Fibroblast of lung (primary cell): ENCODE measurements at regions not wholly inside any gene's neighbourhood (a gene's known extent, or its start where the extent isn't known, plus 50 kb on each side); places are given as distances from the start of the nearest gene placed in this dataset.

Source experiments
- DNase-seq, 2 donors: peaks; one replicate each; pipeline versions ENCODE4 v3.0.0 to v3.0.0-alpha.2; 2010; ENCODE audit warnings: low read depth in 2 of 2
- H2AFZ ChIP-seq: 2 replicates; pipeline ENCODE4 v1.5.1; 2012; ENCODE audit warnings: low read length, control low read depth, inconsistent platforms
- H3K27ac ChIP-seq: 2 replicates; pipeline ENCODE4 v1.5.1; 2011; ENCODE audit warnings: low read length, control low read depth; ENCODE audit not compliant: insufficient read depth
- H3K27me3 ChIP-seq: 2 replicates; pipeline ENCODE4 v1.5.1; 2011; ENCODE audit warnings: mild to moderate bottlenecking, low read length; ENCODE audit not compliant: control insufficient read depth, insufficient read depth
- H3K36me3 ChIP-seq: 2 replicates; pipeline ENCODE4 v1.5.1; 2011; ENCODE audit warnings: low read length; ENCODE audit not compliant: control insufficient read depth, insufficient read depth
- H3K4me1 ChIP-seq: 2 replicates; pipeline ENCODE4 v1.5.1; 2011; ENCODE audit warnings: low read length; ENCODE audit not compliant: control insufficient read depth, insufficient read depth; ENCODE audit errors: extremely low read depth
- H3K4me2 ChIP-seq: 2 replicates; pipeline ENCODE4 v1.5.1; 2011; ENCODE audit warnings: low read length, control low read depth; ENCODE audit not compliant: insufficient read depth; ENCODE audit errors: extremely low read depth
- H3K4me3 ChIP-seq, 4 experiments: fragments of 200-600 bp in 1 of 4; sonication (generic) in 1 of 4; replicated peaks in 1 of 4; 2 replicates each; pipeline ENCODE4 v1.5.1; 2011 to 2016; ENCODE audit warnings: low read length in 4 of 4, low read depth in 3 of 4, mild to moderate bottlenecking in 3 of 4, control low read depth in 2 of 4, inconsistent platforms in 1 of 4, mixed read lengths in 1 of 4; ENCODE audit not compliant: insufficient read depth in 1 of 4; ENCODE audit errors: control extremely low read depth in 1 of 4
- H3K79me2 ChIP-seq: 2 replicates; pipeline ENCODE4 v1.5.1; 2012; ENCODE audit warnings: mild to moderate bottlenecking, low read length, inconsistent platforms; ENCODE audit not compliant: control insufficient read depth, insufficient read depth
- H3K9ac ChIP-seq: 2 replicates; pipeline ENCODE4 v1.5.1; 2011; ENCODE audit warnings: mild to moderate bottlenecking, low read length, control low read depth; ENCODE audit not compliant: insufficient read depth
- H3K9me3 ChIP-seq: 2 replicates; pipeline ENCODE4 v1.5.1; 2012; ENCODE audit warnings: low read depth, low read length; ENCODE audit not compliant: control insufficient read depth, insufficient read depth
- H4K20me1 ChIP-seq: 2 replicates; pipeline ENCODE4 v1.5.1; 2011; ENCODE audit warnings: low read length; ENCODE audit not compliant: control insufficient read depth, insufficient read depth; ENCODE audit errors: extremely low read depth
- CTCF ChIP-seq, 2 donors: IDR thresholded peaks in 1 of 2; conservative IDR thresholded peaks in 1 of 2; 1 replicate in 1 of 2; 2 replicates in 1 of 2; pipeline ENCODE4 v1.5.1; 2011 to 2012; ENCODE audit warnings: low read length in 2 of 2, control low read depth in 1 of 2, inconsistent platforms in 1 of 2, low read depth in 1 of 2, mild to moderate bottlenecking in 1 of 2
- EZH2 ChIP-seq: IDR thresholded peaks from 2 replicates; pipeline ENCODE4 v1.5.1; 2012; ENCODE audit warnings: low read length, control low read depth, mild to moderate bottlenecking; ENCODE audit errors: missing control alignments

- Histone ChIP-seq H2AFZ (no peak overlapping the region), H3K27me3 (no peaks in the 10 kb centered on the region), H3K36me3 (no peaks in the 10 kb centered on the region), H3K79me2 (no peaks in the 10 kb centered on the region), H3K27ac (no peak overlapping the region), H3K9ac (no peak overlapping the region), H3K4me2 (no peak overlapping the region), H3K9me3 (no peaks in the 10 kb centered on the region), H3K4me3 (no peak overlapping the region), H3K4me1 (no peaks in the 10 kb centered on the region), H4K20me1 (no peaks in the 10 kb centered on the region)
- TF ChIP-seq EZH2 = no peak
- no peak for TF ChIP-seq CTCF (conservative IDR thresholded peaks at IDR 0.05 in 1 of 2, IDR thresholded peaks at IDR 0.05 in 1 of 2; ENCODE audit: low read depth in 1 of 2, low read length in 2 of 2)
- DNase-seq = no peak
These were observed 292.9 kb downstream of the SPIN4 start for GRCh38 chrX:63058204-63058603.

GRCh38 chrX:63050225-63050624, 300.9 kb downstream of the SPIN4 start:
- Histone ChIP-seq H3K4me1 (no peaks in the 10 kb centered on the region), H2AFZ (no peak overlapping the region), H4K20me1 (no peaks in the 10 kb centered on the region), H3K36me3 (no peaks in the 10 kb centered on the region), H3K27ac (no peak overlapping the region), H3K4me3 (no peak overlapping the region), H3K4me2 (no peak overlapping the region), H3K27me3 (no peaks in the 10 kb centered on the region), H3K79me2 (no peaks in the 10 kb centered on the region), H3K9me3 (no peaks in the 10 kb centered on the region), H3K9ac (no peak overlapping the region)
- TF ChIP-seq CTCF (conservative IDR thresholded peaks at IDR 0.05 in 1 of 2, IDR thresholded peaks at IDR 0.05 in 1 of 2; ENCODE audit: low read depth in 1 of 2, low read length in 2 of 2) (no peak), EZH2 (no peak)
- no peak for DNase-seq

- H3K27me3 ChIP-seq = no peaks in the 10 kb centered on the region
- H3K79me2 ChIP-seq = no peaks in the 10 kb centered on the region
- no peak overlapping the region for H2AFZ ChIP-seq
- H3K4me1 ChIP-seq = no peaks in the 10 kb centered on the region
- no peak for DNase-seq
- no peak overlapping the region for H3K4me2 ChIP-seq
- TF ChIP-seq EZH2 (no peak), CTCF (conservative IDR thresholded peaks at IDR 0.05 in 1 of 2, IDR thresholded peaks at IDR 0.05 in 1 of 2; ENCODE audit: low read depth in 1 of 2, low read length in 2 of 2) (no peak)
- H4K20me1 ChIP-seq = no peaks in the 10 kb centered on the region
- H3K9me3 ChIP-seq = no peaks in the 10 kb centered on the region
- no peak overlapping the region for H3K27ac ChIP-seq
- H3K9ac ChIP-seq = no peak overlapping the region
- no peak overlapping the region for H3K4me3 ChIP-seq
- no peaks in the 10 kb centered on the region for H3K36me3 ChIP-seq
These were observed 318.3 kb downstream of the SPIN4 start for GRCh38 chrX:63032811-63033210.
